RCC 7860 (cell line): ENCODE measurements at regions not wholly inside any gene's neighbourhood (a gene's known extent, or its start where the extent isn't known, plus 50 kb on each side); places are given as distances from the start of the nearest gene placed in this dataset.

Source experiments
- DNase-seq: peaks from one replicate; pipeline ENCODE4 v3.0.0-alpha.2; 2015; ENCODE audit warnings: low spot score
- FAIRE-seq: peaks from 2 replicates; lab custom pipeline; 2012; peaks lifted over from hg19 to GRCh38; lab: Jason Lieb, UNC

DNA sequence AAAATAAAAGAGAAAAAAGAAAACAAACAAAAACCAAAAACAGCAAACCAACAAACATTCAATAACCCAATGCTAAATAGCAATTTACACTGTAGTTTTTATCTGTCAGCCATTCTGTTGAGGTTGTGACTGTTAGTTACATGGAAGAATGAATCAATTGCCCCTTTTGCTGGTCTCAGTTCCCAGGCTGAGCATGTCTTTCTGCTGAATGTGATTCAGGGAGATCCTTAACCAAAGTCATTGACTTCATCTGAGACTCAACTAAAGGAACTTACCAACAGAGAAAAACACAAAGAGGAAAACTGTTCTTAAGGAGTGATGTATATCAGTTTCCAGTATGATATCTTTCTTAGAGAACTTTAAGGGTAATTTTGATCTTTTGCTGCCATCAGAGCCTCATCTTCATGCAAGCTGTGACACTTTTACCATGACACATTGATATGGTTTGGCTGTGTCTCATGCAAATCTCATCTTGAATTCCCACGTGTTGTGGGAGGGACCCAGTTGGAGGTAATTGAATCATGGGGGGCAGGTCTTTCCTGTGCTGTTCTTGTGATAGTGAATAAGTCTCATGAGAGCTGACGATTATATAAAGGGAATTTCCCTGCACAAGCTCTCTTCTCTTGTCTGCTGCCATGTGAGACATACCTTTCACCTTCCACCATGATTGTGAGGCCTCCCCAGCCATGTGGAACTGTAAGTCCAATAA, 469.8 kb downstream of the KIF20B start:
- FAIRE-seq (no peak), DNase-seq (no peak)

GRCh38 chr10:90174531-90174930, 473.1 kb downstream of the KIF20B start:
- FAIRE-seq (no peak), DNase-seq (no peak)

DNA sequence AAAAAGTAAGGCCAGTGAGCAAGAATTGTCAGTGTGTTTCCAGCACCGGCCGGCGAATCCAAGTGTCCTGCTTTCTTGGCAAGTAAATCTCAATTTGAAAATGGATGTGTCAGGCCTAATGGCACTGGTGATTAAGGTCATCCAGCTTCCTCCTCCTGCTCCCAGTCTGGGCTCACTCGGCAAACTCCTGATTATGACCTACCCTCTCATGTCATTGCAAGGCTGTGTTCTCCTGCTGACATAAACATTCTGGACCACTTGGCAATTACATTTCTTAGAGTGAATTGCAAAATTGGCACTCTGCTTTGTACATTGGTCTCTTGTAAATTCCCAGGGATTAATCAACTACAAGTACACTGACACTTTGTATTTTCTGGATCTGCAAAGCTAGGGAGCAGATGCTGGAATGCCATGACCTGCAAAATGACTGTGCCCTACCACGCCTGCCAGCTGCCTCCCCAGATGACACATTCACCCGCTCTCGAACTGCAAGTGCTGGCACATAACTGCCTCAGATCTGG, 473.8 kb downstream of the KIF20B start:
- no peak for FAIRE-seq
- no peak for DNase-seq

DNA sequence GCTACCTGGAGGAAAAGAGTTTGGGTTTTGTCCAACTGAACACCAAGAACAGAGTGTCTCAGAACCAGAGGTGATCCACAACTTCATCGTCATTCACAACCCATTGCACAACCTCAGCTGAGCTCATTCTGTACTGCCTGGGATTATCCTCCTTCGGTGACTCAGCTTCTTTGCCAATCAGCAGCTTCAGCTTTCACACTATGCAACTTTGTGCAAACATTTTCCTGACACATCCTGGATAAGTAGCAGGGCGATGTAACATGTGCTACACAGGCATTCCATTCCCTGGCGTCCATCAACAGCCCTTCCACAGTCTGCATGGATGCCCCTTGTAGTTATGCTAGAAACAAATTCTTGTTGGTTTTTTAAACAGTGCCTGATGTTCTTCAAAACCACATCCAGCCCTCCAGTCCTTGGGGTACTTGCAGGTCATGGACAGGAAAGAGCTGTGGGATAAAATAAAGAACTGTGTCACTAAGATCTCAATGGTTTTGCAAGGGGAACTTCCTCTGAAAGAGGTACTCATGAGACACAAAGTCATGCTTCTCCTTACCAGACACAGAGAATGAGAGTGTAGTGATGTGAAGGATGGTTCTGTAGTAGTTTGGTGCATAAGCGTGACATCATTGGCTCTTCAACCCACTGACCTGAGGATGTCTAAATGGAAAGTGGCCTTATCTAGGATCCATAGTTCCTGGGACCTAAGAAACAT, 478.5 kb downstream of the KIF20B start:
- DNase-seq (peak; percentile 85), FAIRE-seq (peak; percentile 34)

GRCh38 chr10:90180886-90181691, 479.7 kb downstream of the KIF20B start:
- FAIRE-seq, result no peak

GRCh38 chr10:90192825-90193224, 491.4 kb downstream of the KIF20B start:
- DNase-seq (no peak), FAIRE-seq (no peak)

More at GRCh38 chr10:90180886-90181691, 479.7 kb downstream of the KIF20B start:
- no peak for DNase-seq

DNA sequence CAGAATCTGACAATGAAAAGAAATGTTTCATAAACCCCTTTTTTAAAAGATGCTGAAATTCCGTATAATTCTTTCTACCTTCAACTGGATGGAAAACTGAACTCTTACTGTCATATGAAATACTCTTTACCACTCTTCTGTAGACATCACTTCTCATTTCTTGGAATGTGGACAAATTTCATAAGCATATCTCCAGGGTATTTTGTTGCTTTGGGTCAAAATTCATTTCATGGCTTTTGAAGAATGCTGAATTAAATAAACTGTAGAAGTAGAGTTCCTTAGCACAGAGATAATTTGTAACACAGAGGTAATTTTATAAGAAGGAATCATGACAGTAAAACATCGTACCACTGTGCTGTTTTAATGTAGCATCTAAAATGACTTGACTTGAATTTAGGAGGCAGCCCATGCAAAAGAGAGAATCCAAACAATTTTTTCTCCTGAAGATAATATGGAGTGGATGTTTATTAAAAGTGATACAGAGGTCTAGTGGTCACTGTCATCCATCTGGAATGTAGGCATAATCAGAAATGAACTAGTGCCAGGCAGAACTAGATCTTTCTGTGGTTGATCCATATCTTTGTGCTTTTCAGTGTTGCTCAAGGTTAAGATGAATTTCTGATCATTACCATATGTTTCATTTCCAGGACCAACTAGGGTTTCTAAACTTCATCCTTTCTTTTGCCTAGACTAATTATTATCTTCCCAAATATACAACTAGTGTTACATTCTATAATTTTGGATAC, 492.0 kb downstream of the KIF20B start:
- FAIRE-seq (no peak), DNase-seq (no peak)

- no peak for FAIRE-seq
- no peak for DNase-seq
These were observed 494.0 kb downstream of the KIF20B start for GRCh38 chr10:90195288-90195840.

GRCh38 chr10:90197766-90198165, 496.4 kb downstream of the KIF20B start:
- FAIRE-seq (no peak), DNase-seq (peak; percentile 58)

GRCh38 chr10:90199093-90199492, 497.7 kb downstream of the KIF20B start:
- no peak for DNase-seq

GRCh38 chr10:90199513-90199912, 498.1 kb downstream of the KIF20B start:
- FAIRE-seq (no peak), DNase-seq (no peak)

More at GRCh38 chr10:90199093-90199492, 497.7 kb downstream of the KIF20B start:
- no peak for FAIRE-seq

DNA sequence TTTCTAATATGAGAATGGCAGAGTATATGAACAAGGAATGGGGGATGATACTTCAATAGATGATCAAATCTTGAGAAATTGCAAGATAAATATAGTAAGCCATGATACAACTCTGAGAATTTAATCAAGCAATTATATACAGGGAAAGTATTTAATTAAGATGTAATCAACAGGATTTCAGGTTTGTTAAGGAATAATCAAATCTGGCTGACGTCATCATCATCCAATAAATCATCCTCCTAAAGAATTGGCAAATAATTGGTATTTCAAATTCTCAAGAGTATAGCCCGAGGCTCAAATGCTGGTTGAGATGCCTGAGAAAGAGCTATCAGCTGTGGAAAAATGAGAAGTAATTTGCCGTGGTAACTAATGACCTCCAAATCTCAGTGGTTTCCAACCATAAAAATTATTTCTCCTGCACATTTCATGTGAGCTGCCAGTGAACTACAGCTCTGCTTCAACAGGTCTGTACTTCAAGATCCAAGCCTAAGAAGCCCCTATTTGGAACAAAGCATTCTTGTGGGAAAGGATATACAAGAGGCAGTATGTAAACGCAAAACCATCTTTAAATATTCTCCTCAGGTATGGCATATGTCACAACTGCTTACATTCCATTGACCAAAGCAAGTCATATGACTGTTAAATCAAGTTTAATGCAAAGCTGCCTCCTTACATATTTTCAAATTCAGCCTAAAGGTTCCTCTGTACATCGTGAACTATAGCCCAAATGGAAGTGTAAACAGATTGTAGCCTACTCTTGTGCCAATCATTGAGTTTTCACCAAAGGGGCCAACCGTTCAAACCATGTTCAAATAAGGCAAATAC, 503.0 kb downstream of the KIF20B start:
- no peak for FAIRE-seq
- DNase-seq, result no peak

- DNase-seq (no peak), FAIRE-seq (peak; percentile 7)
These were observed 503.5 kb downstream of the KIF20B start for GRCh38 chr10:90204956-90205314.

DNA sequence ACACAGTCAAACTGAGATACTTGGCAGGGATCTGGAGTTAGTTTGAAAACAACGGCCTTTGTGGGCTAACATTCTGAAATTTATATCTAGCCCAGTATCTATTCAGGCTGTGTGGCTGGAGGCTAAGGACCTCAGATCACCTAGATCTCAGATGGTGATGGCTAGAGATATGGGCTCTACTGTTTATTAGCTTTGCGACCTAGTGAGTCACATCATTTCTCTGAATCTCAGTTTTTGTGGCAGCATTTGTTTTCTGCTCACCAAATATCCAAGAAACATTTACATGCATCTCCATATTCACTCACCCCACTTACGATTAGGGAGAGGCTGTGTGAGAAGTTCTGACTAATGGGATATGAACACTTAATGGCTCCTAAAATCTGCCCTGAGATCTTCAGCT, 503.9 kb downstream of the KIF20B start:
- FAIRE-seq (no peak), DNase-seq (no peak)

GRCh38 chr10:90213346-90213745, 512.0 kb downstream of the KIF20B start:
- FAIRE-seq, result no peak

DNA sequence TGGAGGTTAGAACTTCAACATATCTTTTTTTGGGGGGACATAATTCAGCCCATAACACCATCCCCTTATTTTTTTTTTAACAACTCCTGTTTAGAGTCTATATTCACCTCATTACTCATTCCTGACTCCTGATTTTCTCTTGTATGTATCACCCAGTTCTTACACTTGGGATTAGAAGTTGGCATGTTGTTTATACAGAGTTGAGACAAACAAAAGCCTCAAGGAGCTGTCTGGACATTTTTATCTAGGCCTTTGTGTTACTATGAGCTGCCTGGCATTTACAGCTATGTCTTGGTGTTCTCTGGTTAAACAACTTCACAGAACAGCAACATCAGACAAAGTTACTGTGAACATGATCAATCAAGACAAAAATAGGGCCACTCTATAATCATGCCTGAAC, 517.5 kb downstream of the KIF20B start:
- DNase-seq (no peak), FAIRE-seq (no peak)

More at GRCh38 chr10:90213346-90213745, 512.0 kb downstream of the KIF20B start:
- no peak for DNase-seq

DNA sequence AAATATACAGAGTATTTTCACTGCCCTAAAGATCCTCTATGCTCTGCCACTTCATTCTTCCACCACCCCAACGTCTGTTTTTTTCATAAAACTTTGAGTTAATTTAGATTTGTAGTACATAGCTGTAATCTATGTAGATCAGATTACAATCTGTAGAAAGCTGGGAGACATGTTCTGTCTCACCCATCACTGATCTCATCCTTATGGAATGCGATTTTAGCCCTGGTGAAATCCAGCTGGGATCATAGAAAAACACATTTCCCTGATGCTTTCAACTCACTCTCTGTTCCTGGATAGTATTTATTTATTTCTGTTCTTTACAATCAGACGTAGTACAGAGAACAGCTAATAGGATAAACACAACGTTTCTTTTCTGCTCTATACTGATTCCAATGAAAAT, 521.0 kb downstream of the KIF20B start:
- DNase-seq (peak; percentile 68), FAIRE-seq (peak; percentile 80)

DNA sequence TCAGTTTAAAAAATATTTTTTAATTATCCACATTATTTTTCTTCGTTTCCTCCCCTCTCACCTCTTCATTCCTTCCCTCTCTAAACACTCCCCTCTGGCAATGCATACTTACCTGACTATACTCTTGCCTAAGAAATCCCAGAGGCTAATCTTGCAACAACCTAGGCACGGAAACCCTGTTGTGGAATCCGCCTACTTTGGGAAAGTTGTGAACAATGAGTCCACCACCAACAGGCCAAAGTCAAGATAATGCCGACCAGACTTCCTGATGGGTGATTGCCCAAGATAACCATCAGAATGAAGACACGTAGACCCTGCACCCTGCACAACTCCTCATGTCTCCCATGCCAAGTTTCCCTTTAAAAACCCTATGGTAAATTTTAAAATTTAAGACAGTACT, 521.5 kb downstream of the KIF20B start:
- FAIRE-seq (no peak), DNase-seq (no peak)

DNA sequence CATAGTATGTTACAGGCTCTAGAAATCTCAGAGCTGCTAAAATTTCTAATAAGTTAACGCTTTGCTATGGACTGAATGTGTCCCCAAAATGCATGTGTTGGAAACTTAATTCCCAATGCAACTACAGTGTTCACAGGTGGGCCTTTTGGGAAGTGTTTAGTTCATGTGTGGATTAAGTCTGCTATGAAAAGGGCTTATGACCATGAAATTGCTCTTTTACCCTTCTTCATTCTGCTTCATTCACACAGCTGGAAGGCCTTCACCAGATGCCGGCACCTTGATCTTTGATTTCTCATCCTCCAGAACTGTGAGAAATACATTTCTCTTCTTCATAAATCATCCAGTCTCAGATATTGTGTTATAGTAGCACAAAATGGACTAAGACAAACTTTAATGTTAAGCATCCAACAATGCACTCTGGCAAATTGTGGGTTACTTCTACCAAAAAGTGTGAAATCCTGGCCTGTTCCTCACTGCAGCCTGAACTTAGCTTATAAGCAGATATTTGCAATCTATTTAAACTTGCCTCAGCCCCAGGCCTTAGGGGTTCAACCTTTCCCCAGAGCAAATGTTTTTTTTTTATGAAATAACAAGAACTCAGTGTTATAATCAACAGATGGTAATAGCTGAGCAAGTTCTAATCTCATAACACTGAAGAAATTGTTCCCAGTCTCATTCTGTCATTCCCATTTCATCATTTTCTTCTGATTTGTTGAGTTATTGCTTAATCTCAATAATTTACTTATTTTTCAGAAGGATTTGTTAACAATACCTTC, 523.6 kb downstream of the KIF20B start:
- no peak for FAIRE-seq
- DNase-seq, result no peak
